ENCODE measurements at regions not wholly inside any gene's neighbourhood (a gene's known extent, or its start where the extent isn't known, plus 50 kb on each side); places are given as distances from the start of the nearest gene placed in this dataset.

- H3K27ac ChIP-seq (ENCODE audit: low read depth in 1 of 2, low read length in 1 of 2), result no peak overlapping the region
- no peak for DNase-seq (ENCODE audit: low read depth in 6 of 9, low spot score in 9 of 9)
- H3K36me3 ChIP-seq (ENCODE audit: control insufficient read depth in 2 of 2, insufficient read depth in 2 of 2, low read length in 1 of 2), result no peaks in the 10 kb centered on the region
- no peak overlapping the region for H3K4me3 ChIP-seq (ENCODE audit: low read length in 2 of 2)
- WGBS, result 94% methylated on average over 6 of the region's 6 CpGs
- H3K9me3 ChIP-seq (ENCODE audit: control insufficient read depth in 2 of 2, insufficient read depth in 1 of 2, low read length in 1 of 2), result no peaks in the 10 kb centered on the region
- no peaks in the 10 kb centered on the region for H3K27me3 ChIP-seq (ENCODE audit: control insufficient read depth in 2 of 2, insufficient read depth in 1 of 2, low read length in 1 of 2)
- H3K4me1 ChIP-seq (ENCODE audit: control insufficient read depth in 2 of 2, insufficient read depth in 2 of 2, low read length in 2 of 2), result no peaks in the 10 kb centered on the region
Observed at GRCh38 chr16:87131996-87132345, 185.2 kb downstream of the C16orf95 start.

GRCh38 chr16:87132361-87133014 is 184.7 kb downstream of the C16orf95 start:
- Histone ChIP-seq H3K27ac (ENCODE audit: low read depth in 1 of 2, low read length in 1 of 2) (no peak overlapping the region), H3K9me3 (ENCODE audit: control insufficient read depth in 2 of 2, insufficient read depth in 1 of 2, low read length in 1 of 2) (no peaks in the 10 kb centered on the region), H3K36me3 (ENCODE audit: control insufficient read depth in 2 of 2, insufficient read depth in 2 of 2, low read length in 1 of 2) (no peaks in the 10 kb centered on the region), H3K27me3 (ENCODE audit: control insufficient read depth in 2 of 2, insufficient read depth in 1 of 2, low read length in 1 of 2) (no peaks in the 10 kb centered on the region), H3K4me3 (ENCODE audit: low read length in 2 of 2) (no peak overlapping the region), H3K4me1 (ENCODE audit: control insufficient read depth in 2 of 2, insufficient read depth in 2 of 2, low read length in 2 of 2) (no peaks in the 10 kb centered on the region)
- 87% methylated on average over 20 of the region's 20 CpGs for WGBS
- DNase-seq (ENCODE audit: low read depth in 6 of 9, low spot score in 9 of 9), result no peak

GRCh38 chr16:87133112-87133850 is 183.9 kb downstream of the C16orf95 start:
- 95% methylated on average over 21 of the region's 21 CpGs for WGBS
- H3K27ac ChIP-seq (ENCODE audit: low read depth in 1 of 2, low read length in 1 of 2), result no peak overlapping the region

GRCh38 chr16:87133966-87134627 is 183.1 kb downstream of the C16orf95 start:
- Histone ChIP-seq H3K4me3 (ENCODE audit: low read length in 2 of 2) (no peak overlapping the region), H3K27ac (ENCODE audit: low read depth in 1 of 2, low read length in 1 of 2) (no peak overlapping the region), H3K36me3 (ENCODE audit: control insufficient read depth in 2 of 2, insufficient read depth in 2 of 2, low read length in 1 of 2) (no peaks in the 10 kb centered on the region), H3K9me3 (ENCODE audit: control insufficient read depth in 2 of 2, insufficient read depth in 1 of 2, low read length in 1 of 2) (no peaks in the 10 kb centered on the region), H3K4me1 (ENCODE audit: control insufficient read depth in 2 of 2, insufficient read depth in 2 of 2, low read length in 2 of 2) (no peaks in the 10 kb centered on the region), H3K27me3 (ENCODE audit: control insufficient read depth in 2 of 2, insufficient read depth in 1 of 2, low read length in 1 of 2) (no peaks in the 10 kb centered on the region)
- 95% methylated on average over 17 of the region's 17 CpGs for WGBS
- DNase-seq (ENCODE audit: low read depth in 6 of 9, low spot score in 9 of 9), result no peak

More at GRCh38 chr16:87133112-87133850, 183.9 kb downstream of the C16orf95 start:
- H3K9me3 ChIP-seq (ENCODE audit: control insufficient read depth in 2 of 2, insufficient read depth in 1 of 2, low read length in 1 of 2), result no peaks in the 10 kb centered on the region
- DNase-seq (ENCODE audit: low read depth in 6 of 9, low spot score in 9 of 9), result no peak
- no peaks in the 10 kb centered on the region for H3K36me3 ChIP-seq (ENCODE audit: control insufficient read depth in 2 of 2, insufficient read depth in 2 of 2, low read length in 1 of 2)
- no peak overlapping the region for H3K4me3 ChIP-seq (ENCODE audit: low read length in 2 of 2)
- H3K4me1 ChIP-seq (ENCODE audit: control insufficient read depth in 2 of 2, insufficient read depth in 2 of 2, low read length in 2 of 2), result no peaks in the 10 kb centered on the region
- H3K27me3 ChIP-seq (ENCODE audit: control insufficient read depth in 2 of 2, insufficient read depth in 1 of 2, low read length in 1 of 2), result no peaks in the 10 kb centered on the region

- Histone ChIP-seq H3K36me3 (ENCODE audit: control insufficient read depth in 2 of 2, insufficient read depth in 2 of 2, low read length in 1 of 2) (no peaks in the 10 kb centered on the region), H3K27me3 (ENCODE audit: control insufficient read depth in 2 of 2, insufficient read depth in 1 of 2, low read length in 1 of 2) (no peaks in the 10 kb centered on the region), H3K9me3 (ENCODE audit: control insufficient read depth in 2 of 2, insufficient read depth in 1 of 2, low read length in 1 of 2) (no peaks in the 10 kb centered on the region), H3K27ac (ENCODE audit: low read depth in 1 of 2, low read length in 1 of 2) (no peak overlapping the region), H3K4me1 (ENCODE audit: control insufficient read depth in 2 of 2, insufficient read depth in 2 of 2, low read length in 2 of 2) (no peaks in the 10 kb centered on the region), H3K4me3 (ENCODE audit: low read length in 2 of 2) (no peak overlapping the region)
- no peak for DNase-seq (ENCODE audit: low read depth in 6 of 9, low spot score in 9 of 9)
- 97% methylated on average over 7 of the region's 7 CpGs for WGBS
Observed at GRCh38 chr16:87134628-87134995, 182.6 kb downstream of the C16orf95 start.

DNA sequence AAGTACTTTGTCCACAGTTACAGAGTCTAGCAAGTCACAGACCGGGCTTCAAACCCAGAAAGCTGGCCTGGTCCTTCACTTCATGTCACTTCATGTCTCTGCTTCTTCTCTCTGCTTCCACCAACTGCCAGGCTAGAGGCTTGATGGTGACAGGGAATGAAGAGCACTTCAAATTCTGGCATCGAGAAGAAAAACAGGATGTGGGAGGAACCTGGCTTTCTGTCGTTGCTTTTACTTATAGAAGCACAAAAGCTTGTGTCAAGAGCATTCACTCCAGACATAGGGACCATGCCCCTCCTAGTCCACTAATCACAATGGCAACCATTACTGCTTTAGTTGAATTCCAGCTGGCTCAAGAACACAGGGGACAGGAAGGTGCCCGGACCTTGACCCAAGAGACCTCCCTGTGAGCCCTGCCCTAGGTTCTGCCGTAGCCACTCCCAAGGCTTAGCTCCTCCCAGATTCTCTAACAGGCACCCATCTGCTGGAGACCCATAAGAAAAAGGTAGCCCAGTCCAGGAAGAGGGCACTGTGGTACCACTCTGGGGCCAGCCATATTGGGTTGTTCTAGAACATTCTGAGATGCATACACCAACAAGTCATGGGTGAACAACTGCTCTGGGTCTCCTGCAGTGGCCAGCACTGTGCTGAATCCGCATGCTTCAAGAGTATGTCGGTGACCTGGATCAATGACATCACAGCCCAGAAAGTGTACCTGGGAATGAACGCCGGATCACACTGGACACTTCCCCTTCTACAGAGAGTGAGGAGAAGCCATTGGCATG is 181.8 kb downstream of the C16orf95 start:
- no peak for DNase-seq (ENCODE audit: low read depth in 6 of 9, low spot score in 9 of 9)
- no peaks in the 10 kb centered on the region for H3K4me1 ChIP-seq (ENCODE audit: control insufficient read depth in 2 of 2, insufficient read depth in 2 of 2, low read length in 2 of 2)
- no peak overlapping the region for H3K4me3 ChIP-seq (ENCODE audit: low read length in 2 of 2)
- WGBS, result 64% methylated on average over 9 of the region's 9 CpGs
- H3K36me3 ChIP-seq (ENCODE audit: control insufficient read depth in 2 of 2, insufficient read depth in 2 of 2, low read length in 1 of 2), result no peaks in the 10 kb centered on the region
- no peaks in the 10 kb centered on the region for H3K9me3 ChIP-seq (ENCODE audit: control insufficient read depth in 2 of 2, insufficient read depth in 1 of 2, low read length in 1 of 2)
- H3K27me3 ChIP-seq (ENCODE audit: control insufficient read depth in 2 of 2, insufficient read depth in 1 of 2, low read length in 1 of 2), result no peaks in the 10 kb centered on the region
- no peak overlapping the region for H3K27ac ChIP-seq (ENCODE audit: low read depth in 1 of 2, low read length in 1 of 2)

- WGBS, result 96% methylated on average over 4 of the region's 4 CpGs
- no peak for DNase-seq (ENCODE audit: low read depth in 6 of 9, low spot score in 9 of 9)
- no peaks in the 10 kb centered on the region for H3K36me3 ChIP-seq (ENCODE audit: control insufficient read depth in 2 of 2, insufficient read depth in 2 of 2, low read length in 1 of 2)
- no peak overlapping the region for H3K27ac ChIP-seq (ENCODE audit: low read depth in 1 of 2, low read length in 1 of 2)
- H3K27me3 ChIP-seq (ENCODE audit: control insufficient read depth in 2 of 2, insufficient read depth in 1 of 2, low read length in 1 of 2), result no peaks in the 10 kb centered on the region
- no peaks in the 10 kb centered on the region for H3K4me1 ChIP-seq (ENCODE audit: control insufficient read depth in 2 of 2, insufficient read depth in 2 of 2, low read length in 2 of 2)
- H3K9me3 ChIP-seq (ENCODE audit: control insufficient read depth in 2 of 2, insufficient read depth in 1 of 2, low read length in 1 of 2), result no peaks in the 10 kb centered on the region
- no peak overlapping the region for H3K4me3 ChIP-seq (ENCODE audit: low read length in 2 of 2)
Observed at GRCh38 chr16:87138316-87138715, 178.9 kb downstream of the C16orf95 start.

DNA sequence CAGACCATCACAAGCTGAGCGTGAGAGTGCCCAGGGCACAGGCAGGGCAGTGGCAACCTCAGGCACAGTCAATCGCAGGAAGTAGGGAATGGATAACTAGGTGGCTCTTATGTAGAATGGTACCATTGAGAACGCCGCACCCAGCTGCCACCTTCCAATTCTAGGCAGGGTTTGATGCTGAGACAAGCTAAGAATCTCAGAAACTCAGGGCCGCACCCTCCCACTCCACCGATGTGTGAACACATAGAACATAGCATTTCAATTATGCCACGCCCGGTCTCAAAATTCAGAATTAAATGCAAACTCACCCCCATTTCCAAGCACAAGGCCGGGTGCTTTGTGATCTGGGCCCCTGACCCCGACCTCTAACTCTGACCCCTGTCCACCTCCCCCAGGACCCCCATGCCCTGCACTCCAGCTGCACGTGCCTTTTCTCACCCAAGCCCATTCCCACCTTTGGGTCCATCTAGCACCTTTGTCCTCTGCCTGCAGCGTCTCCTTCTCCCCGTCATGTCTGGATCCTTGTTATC is 178.4 kb downstream of the C16orf95 start:
- no peak for DNase-seq (ENCODE audit: low read depth in 6 of 9, low spot score in 9 of 9)

More for the DNA sequence above, 178.4 kb downstream of the C16orf95 start:
- H3K4me3 ChIP-seq (ENCODE audit: low read length in 2 of 2), result no peak overlapping the region
- H3K9me3 ChIP-seq (ENCODE audit: control insufficient read depth in 2 of 2, insufficient read depth in 1 of 2, low read length in 1 of 2), result no peaks in the 10 kb centered on the region
- H3K27ac ChIP-seq (ENCODE audit: low read depth in 1 of 2, low read length in 1 of 2), result no peak overlapping the region
- no peaks in the 10 kb centered on the region for H3K36me3 ChIP-seq (ENCODE audit: control insufficient read depth in 2 of 2, insufficient read depth in 2 of 2, low read length in 1 of 2)
- no peaks in the 10 kb centered on the region for H3K4me1 ChIP-seq (ENCODE audit: control insufficient read depth in 2 of 2, insufficient read depth in 2 of 2, low read length in 2 of 2)
- 96% methylated on average over 13 of the region's 13 CpGs for WGBS
- H3K27me3 ChIP-seq (ENCODE audit: control insufficient read depth in 2 of 2, insufficient read depth in 1 of 2, low read length in 1 of 2), result no peaks in the 10 kb centered on the region

Measured in thymus (tissue), 11 donors.